Activated CD8-positive, alpha-beta memory T cell treated with anti-CD3 and anti-CD28 coated beads, Interleukin-2, amount 50 U/mL, for 24 hours (primary cell): ENCODE measurements at regions not wholly inside any gene's neighbourhood (a gene's known extent, or its start where the extent isn't known, plus 50 kb on each side); places are given as distances from the start of the nearest gene placed in this dataset.

Source experiments
- DNase-seq: peaks from one replicate; pipeline ENCODE4 v3.0.0-alpha.2; 2020; ENCODE audit errors: extremely low read depth

- no peak for DNase-seq
Measured at GRCh38 chr11:8323161-8323935, 59.7 kb upstream of the LMO1 start.

GRCh38 chr11:8321876-8322275, 58.2 kb upstream of the LMO1 start:
- DNase-seq: no peak

GRCh38 chr11:8320076-8320475, 56.4 kb upstream of the LMO1 start:
- no peak for DNase-seq

DNA sequence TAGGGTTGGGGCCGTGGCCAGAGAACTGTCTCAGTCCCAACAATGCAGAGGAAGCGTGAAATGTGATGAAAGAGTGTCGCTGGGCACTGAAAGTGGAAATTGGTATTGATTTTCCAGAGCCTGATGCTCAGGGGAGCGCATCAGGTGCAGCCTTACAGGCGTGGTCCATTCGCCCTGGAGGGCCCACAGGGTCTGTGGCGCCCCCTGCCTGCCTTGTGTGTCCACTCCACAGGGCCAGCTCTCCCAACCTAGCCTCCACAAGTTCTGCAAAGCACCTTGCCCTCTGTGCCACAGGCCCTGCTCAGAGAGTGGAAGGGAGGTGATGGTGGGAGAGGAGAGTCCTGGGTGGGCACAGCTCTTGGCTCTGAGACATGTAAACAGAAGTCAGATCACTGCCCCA, 54.9 kb upstream of the LMO1 start:
- DNase-seq: no peak

DNA sequence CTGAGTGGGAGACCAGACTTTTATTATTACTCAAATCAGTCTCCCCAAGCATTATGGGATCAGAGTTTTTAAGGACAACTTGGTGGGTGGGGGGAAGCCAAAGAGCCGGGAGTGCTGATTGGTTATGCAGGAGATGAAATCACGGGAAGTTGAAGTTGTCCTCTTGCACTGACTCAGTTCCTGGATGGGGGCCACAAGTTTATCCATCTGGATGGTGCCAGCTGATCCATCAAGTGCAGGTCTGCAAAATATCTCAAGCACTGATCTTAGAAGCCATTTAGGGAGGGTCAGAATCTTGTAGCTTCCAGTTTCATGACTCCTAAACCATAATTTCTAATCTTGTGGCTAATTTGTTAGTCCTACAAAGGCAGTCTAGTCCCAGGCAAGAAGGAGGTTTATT, 53.5 kb upstream of the LMO1 start:
- DNase-seq: no peak

- no peak for DNase-seq
Measured at GRCh38 chr11:8315954-8316353, 52.3 kb upstream of the LMO1 start.

DNA sequence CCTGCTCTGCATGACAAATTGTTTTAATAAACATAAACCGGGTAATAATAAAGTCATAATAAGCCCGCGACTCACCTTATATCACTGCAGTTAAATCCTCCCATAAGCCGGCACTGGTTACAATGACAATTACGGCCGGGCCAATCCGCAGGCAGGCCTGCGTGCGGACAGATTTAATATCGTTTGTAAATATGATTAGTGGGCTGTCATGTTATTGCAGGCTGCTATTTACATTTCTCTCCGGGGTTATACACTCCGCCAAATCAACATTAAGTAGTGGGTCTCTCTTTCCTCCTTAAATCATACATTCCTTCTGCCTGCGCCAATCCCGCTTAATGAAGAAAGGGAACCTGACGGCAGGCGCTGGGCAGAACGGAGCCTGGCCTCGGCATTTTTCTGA, 51.8 kb upstream of the LMO1 start:
- no peak for DNase-seq

DNA sequence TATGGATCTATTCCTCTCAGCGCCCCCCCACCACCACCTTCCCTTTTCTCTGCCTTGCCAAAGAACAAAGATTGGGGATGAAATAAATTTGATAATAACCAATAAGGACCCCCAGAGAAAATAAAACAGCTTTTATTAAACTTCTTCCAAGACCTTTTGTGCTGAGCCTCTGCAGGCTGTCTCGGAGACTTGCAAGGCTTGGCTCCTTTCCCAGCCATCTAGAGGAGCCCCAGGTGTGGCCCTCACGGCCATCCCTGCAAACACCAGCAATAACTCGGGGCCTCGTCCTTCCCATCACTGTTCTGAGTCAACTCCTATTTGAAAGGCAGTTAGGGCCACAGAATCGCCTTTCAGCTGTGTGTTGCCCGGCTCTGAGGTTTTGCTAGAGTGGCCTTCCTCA, 51.2 kb upstream of the LMO1 start:
- no peak for DNase-seq

DNA sequence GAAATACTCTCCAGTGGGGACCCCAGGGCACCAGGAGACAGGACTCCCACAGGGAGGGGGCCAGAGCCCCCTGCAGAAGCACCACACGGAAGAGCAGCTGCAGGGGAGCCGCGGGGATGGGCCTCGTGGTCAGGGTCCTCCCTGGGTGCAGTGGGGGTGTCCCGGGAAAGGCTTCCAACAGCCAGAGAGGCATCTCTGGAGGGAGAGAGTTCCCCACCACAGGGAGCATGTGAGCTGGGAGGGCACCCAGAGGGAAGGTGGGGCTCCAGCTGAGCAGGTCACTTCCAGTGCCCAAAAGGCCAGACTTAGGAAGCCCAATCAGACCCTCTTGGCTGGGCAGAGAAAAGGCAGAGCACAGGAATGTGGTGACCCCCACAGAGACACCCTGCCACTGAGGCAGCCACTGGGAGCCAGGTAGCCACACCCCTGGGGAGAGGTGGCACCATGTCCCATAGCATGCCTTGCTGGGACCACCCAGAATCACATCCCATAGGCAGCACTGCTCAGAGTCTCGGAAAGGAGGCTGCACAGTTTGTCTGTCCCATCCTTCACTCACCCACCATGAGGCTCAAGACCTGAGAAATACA, 49.9 kb upstream of the LMO1 start:
- DNase-seq: no peak
